Subcutaneous abdominal adipose tissue (tissue), 5 donors: ENCODE measurements at regions not wholly inside any gene's neighbourhood (a gene's known extent, or its start where the extent isn't known, plus 50 kb on each side); places are given as distances from the start of the nearest gene placed in this dataset.

Experiments used
- H3K27ac ChIP-seq: one replicate; pipeline ENCODE4 v1.7.0; 2013; ENCODE audit warnings: low read depth, mild to moderate bottlenecking, inconsistent platforms, low read length, moderate library complexity
- H3K27me3 ChIP-seq, 5 donors: one replicate each; pipeline ENCODE4 v1.7.0; 2013; ENCODE audit warnings: low read length in 5 of 5, inconsistent platforms in 1 of 5; ENCODE audit not compliant: control insufficient read depth in 5 of 5, insufficient read depth in 4 of 5
- H3K36me3 ChIP-seq, 5 donors: one replicate each; pipeline ENCODE4 v1.7.0; 2013; ENCODE audit warnings: low read length in 5 of 5; ENCODE audit not compliant: control insufficient read depth in 5 of 5, insufficient read depth in 5 of 5
- H3K4me1 ChIP-seq, 5 donors: one replicate each; pipeline ENCODE4 v1.7.0; 2013; ENCODE audit warnings: low read length in 5 of 5, mild to moderate bottlenecking in 3 of 5, moderate library complexity in 1 of 5; ENCODE audit not compliant: control insufficient read depth in 5 of 5, insufficient read depth in 5 of 5
- H3K4me3 ChIP-seq, 5 donors: one replicate each; pipeline ENCODE4 v1.7.0; 2013; ENCODE audit warnings: low read length in 5 of 5, low read depth in 1 of 5
- H3K9ac ChIP-seq, 5 donors: one replicate each; pipeline ENCODE4 v1.7.0; 2013; ENCODE audit warnings: low read length in 5 of 5, mild to moderate bottlenecking in 4 of 5, moderate library complexity in 3 of 5
- H3K9me3 ChIP-seq, 5 donors: one replicate each; pipeline ENCODE4 v1.7.0; 2013; ENCODE audit warnings: low read length in 5 of 5; ENCODE audit not compliant: control insufficient read depth in 5 of 5
- donor health status: healthy.
- donor health status: healthy.
- donor health status: healthy.
- donor health status: healthy.
- donor health status: healthy.

GRCh38 chr6:145118224-145118623, 617.1 kb downstream of the EPM2A start:
- Histone ChIP-seq H3K4me1 (no peaks in the 10 kb centered on the region), H3K4me3 (no peak overlapping the region), H3K27ac (no peak overlapping the region), H3K36me3 (no peaks in the 10 kb centered on the region), H3K9me3 (peaks cover 0 to 4% (median 0%) of the 10 kb centered on the region in 5 donors), H3K9ac (no peak overlapping the region), H3K27me3 (no peaks in the 10 kb centered on the region)

GRCh38 chr6:145119081-145119480, 616.2 kb downstream of the EPM2A start:
- H3K27ac ChIP-seq: no peak overlapping the region
- H3K9me3 ChIP-seq: peaks cover 0 to 4% (median 0%) of the 10 kb centered on the region in 5 donors
- H3K4me1 ChIP-seq: no peaks in the 10 kb centered on the region
- no peaks in the 10 kb centered on the region for H3K36me3 ChIP-seq
- H3K9ac ChIP-seq: no peak overlapping the region
- no peak overlapping the region for H3K4me3 ChIP-seq
- H3K27me3 ChIP-seq: no peaks in the 10 kb centered on the region

GRCh38 chr6:145132709-145133108, 602.6 kb downstream of the EPM2A start:
- H3K36me3 ChIP-seq: no peaks in the 10 kb centered on the region
- peaks cover 0 to 2% (median 0%) of the 10 kb centered on the region in 5 donors for H3K9me3 ChIP-seq
- H3K4me3 ChIP-seq: no peak overlapping the region
- no peak overlapping the region for H3K9ac ChIP-seq
- H3K27me3 ChIP-seq: no peaks in the 10 kb centered on the region
- H3K27ac ChIP-seq: no peak overlapping the region
- no peaks in the 10 kb centered on the region for H3K4me1 ChIP-seq

- Histone ChIP-seq H3K4me3 (no peak overlapping the region), H3K9me3 (no peaks in the 10 kb centered on the region), H3K9ac (no peak overlapping the region), H3K36me3 (no peaks in the 10 kb centered on the region), H3K27ac (no peak overlapping the region), H3K4me1 (peaks cover 0 to 14% (median 10%) of the 10 kb centered on the region in 5 donors), H3K27me3 (no peaks in the 10 kb centered on the region)
These were observed 599.6 kb downstream of the EPM2A start for GRCh38 chr6:145135702-145136101.

GRCh38 chr6:145137425-145137824, 597.9 kb downstream of the EPM2A start:
- H3K36me3 ChIP-seq: no peaks in the 10 kb centered on the region
- H3K4me3 ChIP-seq: no peak overlapping the region
- peaks cover 0 to 23% (median 10%) of the 10 kb centered on the region in 5 donors for H3K4me1 ChIP-seq
- no peaks in the 10 kb centered on the region for H3K9me3 ChIP-seq
- H3K27me3 ChIP-seq: no peaks in the 10 kb centered on the region
- H3K27ac ChIP-seq: no peak overlapping the region
- H3K9ac ChIP-seq: no peak overlapping the region

GRCh38 chr6:145138469-145139139, 596.7 kb downstream of the EPM2A start:
- Histone ChIP-seq H3K27ac (peak overlapping the region; percentile 51), H3K4me3 (no peak overlapping the region), H3K9me3 (no peaks in the 10 kb centered on the region), H3K27me3 (no peaks in the 10 kb centered on the region), H3K9ac (no peak overlapping the region), H3K36me3 (no peaks in the 10 kb centered on the region), H3K4me1 (peaks cover 0 to 23% (median 10%) of the 10 kb centered on the region in 5 donors)

- H3K36me3 ChIP-seq: no peaks in the 10 kb centered on the region
- peak overlapping the region; percentile 51 for H3K27ac ChIP-seq
- H3K27me3 ChIP-seq: no peaks in the 10 kb centered on the region
- H3K9ac ChIP-seq: no peak overlapping the region
- H3K4me3 ChIP-seq: no peak overlapping the region
- H3K4me1 ChIP-seq: peaks cover 0 to 23% (median 10%) of the 10 kb centered on the region in 5 donors
- H3K9me3 ChIP-seq: no peaks in the 10 kb centered on the region
These were observed 596.0 kb downstream of the EPM2A start for GRCh38 chr6:145139140-145139850.

GRCh38 chr6:145139895-145140294, 595.4 kb downstream of the EPM2A start:
- Histone ChIP-seq H3K27me3 (no peaks in the 10 kb centered on the region), H3K4me1 (peaks cover 0 to 23% (median 10%) of the 10 kb centered on the region in 5 donors), H3K9me3 (no peaks in the 10 kb centered on the region)

GRCh38 chr6:145141572-145141971, 593.7 kb downstream of the EPM2A start:
- Histone ChIP-seq H3K4me1 (peaks cover 0 to 23% (median 10%) of the 10 kb centered on the region in 5 donors), H3K36me3 (no peaks in the 10 kb centered on the region), H3K27ac (no peak overlapping the region), H3K9ac (no peak overlapping the region), H3K9me3 (no peaks in the 10 kb centered on the region), H3K4me3 (no peak overlapping the region), H3K27me3 (no peaks in the 10 kb centered on the region)

More at GRCh38 chr6:145139895-145140294, 595.4 kb downstream of the EPM2A start:
- no peak overlapping the region for H3K9ac ChIP-seq
- H3K36me3 ChIP-seq: no peaks in the 10 kb centered on the region
- H3K4me3 ChIP-seq: no peak overlapping the region
- H3K27ac ChIP-seq: no peak overlapping the region

GRCh38 chr6:145142958-145143357, 592.4 kb downstream of the EPM2A start:
- no peaks in the 10 kb centered on the region for H3K36me3 ChIP-seq
- no peak overlapping the region for H3K27ac ChIP-seq
- no peak overlapping the region for H3K4me3 ChIP-seq
- H3K9me3 ChIP-seq: no peaks in the 10 kb centered on the region
- no peaks in the 10 kb centered on the region for H3K27me3 ChIP-seq
- H3K4me1 ChIP-seq: peaks cover 0 to 26% (median 10%) of the 10 kb centered on the region in 5 donors
- H3K9ac ChIP-seq: no peak overlapping the region
